Hippocampal formation (tissue), 2 donors: ENCODE measurements at regions not wholly inside any gene's neighbourhood (a gene's known extent, or its start where the extent isn't known, plus 50 kb on each side); places are given as distances from the start of the nearest gene placed in this dataset.
"Not testable (repeated sequence)": the region's sequence is repeated elsewhere in the genome, so short reads cannot be mapped to it uniquely, and the experiment has no call there.

Experiments used
- DNase-seq, 2 donors: peaks; one replicate each; lab custom pipeline; 2025; lab: John Stamatoyannopoulos, UW

GRCh38 chr3:153746211-153746610, 375.0 kb upstream of the ARHGEF26 start:
- no peak for DNase-seq

GRCh38 chr3:153749070-153749610, 372.1 kb upstream of the ARHGEF26 start:
- no peak for DNase-seq

- DNase-seq, result no peak
Measured at GRCh38 chr3:153752405-153753027, 368.7 kb upstream of the ARHGEF26 start.

- DNase-seq, result no peak
Measured at GRCh38 chr3:153753035-153753434, 368.2 kb upstream of the ARHGEF26 start.

- no peak for DNase-seq
Measured at GRCh38 chr3:153756816-153757215, 364.4 kb upstream of the ARHGEF26 start.

GRCh38 chr3:153757839-153758238, 363.4 kb upstream of the ARHGEF26 start:
- no peak for DNase-seq

- DNase-seq, result no peak
Measured at GRCh38 chr3:153760948-153761347, 360.2 kb upstream of the ARHGEF26 start.

- DNase-seq, result no peak
Measured at GRCh38 chr3:153762411-153763235, 358.6 kb upstream of the ARHGEF26 start.

GRCh38 chr3:153767601-153768560, 353.3 kb upstream of the ARHGEF26 start:
- DNase-seq, result no peak

GRCh38 chr3:153768561-153769469, 352.4 kb upstream of the ARHGEF26 start:
- peak in 1 of 2 donors; percentile 8 for DNase-seq

GRCh38 chr3:153783106-153783505, 338.1 kb upstream of the ARHGEF26 start:
- no peak for DNase-seq

GRCh38 chr3:153783741-153784480, 337.3 kb upstream of the ARHGEF26 start:
- DNase-seq, result no peak

- DNase-seq, result no peak
Measured at GRCh38 chr3:153785901-153786300, 335.3 kb upstream of the ARHGEF26 start.

GRCh38 chr3:153789380-153789779, 331.8 kb upstream of the ARHGEF26 start:
- DNase-seq, result no peak

- not testable (repeated sequence) for DNase-seq
Measured at GRCh38 chr3:153797056-153797455, 324.1 kb upstream of the ARHGEF26 start.

GRCh38 chr3:153809097-153809496, 312.1 kb upstream of the ARHGEF26 start:
- DNase-seq, result no peak

- no peak for DNase-seq
Measured at GRCh38 chr3:153818338-153818737, 302.9 kb upstream of the ARHGEF26 start.

- DNase-seq, result no peak
Measured at GRCh38 chr3:153820035-153820434, 301.2 kb upstream of the ARHGEF26 start.

- DNase-seq, result not testable (repeated sequence)
Measured at GRCh38 chr3:153828346-153828745, 292.8 kb upstream of the ARHGEF26 start.

GRCh38 chr3:153829606-153830170, 291.5 kb upstream of the ARHGEF26 start:
- no peak for DNase-seq
